ENCODE measurements at regions not wholly inside any gene's neighbourhood (a gene's known extent, or its start where the extent isn't known, plus 50 kb on each side); places are given as distances from the start of the nearest gene placed in this dataset.

DNA sequence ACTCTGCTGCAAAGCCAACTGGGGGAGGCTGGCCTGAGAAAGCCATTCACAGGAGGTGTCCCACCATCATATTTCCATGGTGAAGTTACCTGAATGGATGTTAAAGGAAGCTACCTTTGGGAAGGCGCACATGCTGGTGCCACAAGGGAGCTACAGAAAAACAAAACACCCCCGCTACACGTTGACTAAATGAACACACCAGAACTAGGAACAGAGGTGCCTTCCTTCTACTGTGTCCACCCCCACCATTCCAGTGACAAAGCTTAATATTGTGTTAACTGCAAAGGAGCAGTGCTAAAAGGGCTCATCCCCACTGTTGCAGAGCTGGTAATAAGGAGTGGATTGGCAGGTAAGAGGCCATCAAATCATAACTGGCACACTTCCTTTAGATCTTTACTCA lies 420.0 kb upstream of the PODXL start:
- Histone ChIP-seq H3F3A (ENCODE audit: insufficient read depth, low read length) (no peaks in the 10 kb centered on the region), H3K9ac (ENCODE audit: low read length) (no peak overlapping the region), H3K9me3 (ENCODE audit: low read length) (no peaks in the 10 kb centered on the region), H3K27me3 (ENCODE audit: insufficient read depth, low read length) (no peaks in the 10 kb centered on the region; the same call in 1 of the 2 replicates), H3K4me1 (ENCODE audit: insufficient read depth, low read length, severe bottlenecking) (no peaks in the 10 kb centered on the region), H3K27ac (ENCODE audit: low read depth, low read length, poor library complexity, severe bottlenecking) (no peak overlapping the region), H3K79me2 (ENCODE audit: insufficient read depth, low read length) (no peaks in the 10 kb centered on the region), H3K9me2 (ENCODE audit: low read depth, low read length) (no peaks in the 10 kb centered on the region), H3K36me3 (ENCODE audit: insufficient read depth, low read length) (no peaks in the 10 kb centered on the region), H3K4me2 (ENCODE audit: low read length) (no peak overlapping the region), H2AFZ (ENCODE audit: low read length) (no peak overlapping the region), H4K20me1 (ENCODE audit: insufficient read depth, low read length) (no peaks in the 10 kb centered on the region), H3K4me3 (ENCODE audit: low read depth, low read length, poor library complexity, severe bottlenecking) (no peak overlapping the region)
- TF ChIP-seq EZH2 (IDR thresholded peaks at IDR 0.05; ENCODE audit: borderline replicate concordance, low read length) = no peak
- no peak for TF ChIP-seq CTCF (IDR thresholded peaks at IDR 0.05; ENCODE audit: low read length)

DNA sequence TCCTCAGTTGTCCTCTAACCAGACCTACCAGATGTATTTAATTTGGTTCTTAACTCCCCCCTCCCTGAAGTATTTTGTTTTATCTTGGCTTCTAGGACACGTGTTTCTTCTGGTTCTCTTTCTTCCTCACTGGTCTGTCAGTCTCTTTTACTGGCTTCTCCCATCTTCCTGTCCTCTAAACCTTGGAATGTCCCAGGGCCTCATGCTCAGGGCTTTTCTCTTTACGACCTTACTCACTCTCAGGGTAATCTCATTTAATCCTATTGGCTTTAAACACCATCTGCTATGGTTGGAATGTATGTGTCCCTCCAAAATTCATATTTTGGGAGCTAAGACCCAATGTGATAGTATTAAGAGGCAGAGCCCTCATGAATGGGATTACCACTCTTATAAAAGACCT lies 418.2 kb upstream of the PODXL start:
- Histone ChIP-seq H3K4me2 (ENCODE audit: low read length) (no peak overlapping the region), H4K20me1 (ENCODE audit: insufficient read depth, low read length) (no peaks in the 10 kb centered on the region), H3K27me3 (ENCODE audit: insufficient read depth, low read length) (no peaks in the 10 kb centered on the region; the same call in 1 of the 2 replicates), H3K4me1 (ENCODE audit: insufficient read depth, low read length, severe bottlenecking) (no peaks in the 10 kb centered on the region), H3K9me2 (ENCODE audit: low read depth, low read length) (no peaks in the 10 kb centered on the region), H3K27ac (ENCODE audit: low read depth, low read length, poor library complexity, severe bottlenecking) (no peak overlapping the region), H3K9me3 (ENCODE audit: low read length) (no peaks in the 10 kb centered on the region), H3K4me3 (ENCODE audit: low read depth, low read length, poor library complexity, severe bottlenecking) (no peak overlapping the region), H3F3A (ENCODE audit: insufficient read depth, low read length) (no peaks in the 10 kb centered on the region), H3K9ac (ENCODE audit: low read length) (no peak overlapping the region), H3K79me2 (ENCODE audit: insufficient read depth, low read length) (no peaks in the 10 kb centered on the region), H3K36me3 (ENCODE audit: insufficient read depth, low read length) (no peaks in the 10 kb centered on the region), H2AFZ (ENCODE audit: low read length) (no peak overlapping the region)
- TF ChIP-seq EZH2 (IDR thresholded peaks at IDR 0.05; ENCODE audit: borderline replicate concordance, low read length) (no peak), CTCF (IDR thresholded peaks at IDR 0.05; ENCODE audit: low read length) (no peak)

DNA sequence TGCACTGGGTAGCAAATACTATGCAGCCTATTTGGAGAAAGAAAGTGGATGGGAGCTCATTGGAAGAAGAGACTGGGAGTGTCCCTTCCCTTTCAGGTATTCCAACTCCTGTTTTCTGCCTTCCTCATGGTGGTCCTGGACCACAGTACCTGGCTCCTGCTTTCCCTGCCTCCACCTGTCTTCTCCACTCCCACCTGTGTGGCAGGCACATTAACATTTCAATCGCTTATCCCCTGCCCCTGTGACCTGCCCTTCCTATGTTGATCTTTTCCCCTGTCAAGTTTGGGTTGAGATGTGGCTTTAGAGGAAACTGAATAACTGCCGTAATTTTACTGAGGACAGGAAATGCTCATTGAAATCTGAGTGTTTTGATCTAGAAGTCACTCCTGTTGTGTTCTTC lies 415.8 kb upstream of the PODXL start:
- no peak overlapping the region for H3K27ac ChIP-seq (ENCODE audit: low read depth, low read length, poor library complexity, severe bottlenecking)

More for the DNA sequence above, 415.8 kb upstream of the PODXL start:
- no peaks in the 10 kb centered on the region for H3K9me3 ChIP-seq (ENCODE audit: low read length)
- no peaks in the 10 kb centered on the region for H3K79me2 ChIP-seq (ENCODE audit: insufficient read depth, low read length)
- no peaks in the 10 kb centered on the region for H3K27me3 ChIP-seq (ENCODE audit: insufficient read depth, low read length)
- H3K4me3 ChIP-seq (ENCODE audit: low read depth, low read length, poor library complexity, severe bottlenecking) = no peak overlapping the region
- H2AFZ ChIP-seq (ENCODE audit: low read length) = no peak overlapping the region
- H3K9ac ChIP-seq (ENCODE audit: low read length) = no peak overlapping the region
- no peaks in the 10 kb centered on the region for H4K20me1 ChIP-seq (ENCODE audit: insufficient read depth, low read length)
- H3K36me3 ChIP-seq (ENCODE audit: insufficient read depth, low read length) = no peaks in the 10 kb centered on the region
- H3K4me2 ChIP-seq (ENCODE audit: low read length) = no peak overlapping the region
- no peaks in the 10 kb centered on the region for H3K9me2 ChIP-seq (ENCODE audit: low read depth, low read length)
- TF ChIP-seq CTCF (IDR thresholded peaks at IDR 0.05; ENCODE audit: low read length) (no peak), EZH2 (IDR thresholded peaks at IDR 0.05; ENCODE audit: borderline replicate concordance, low read length) (no peak)
- H3K4me1 ChIP-seq (ENCODE audit: insufficient read depth, low read length, severe bottlenecking) = no peaks in the 10 kb centered on the region
- no peaks in the 10 kb centered on the region for H3F3A ChIP-seq (ENCODE audit: insufficient read depth, low read length)
